ENCODE measurements at regions not wholly inside any gene's neighbourhood (a gene's known extent, or its start where the extent isn't known, plus 50 kb on each side); places are given as distances from the start of the nearest gene placed in this dataset.

DNA sequence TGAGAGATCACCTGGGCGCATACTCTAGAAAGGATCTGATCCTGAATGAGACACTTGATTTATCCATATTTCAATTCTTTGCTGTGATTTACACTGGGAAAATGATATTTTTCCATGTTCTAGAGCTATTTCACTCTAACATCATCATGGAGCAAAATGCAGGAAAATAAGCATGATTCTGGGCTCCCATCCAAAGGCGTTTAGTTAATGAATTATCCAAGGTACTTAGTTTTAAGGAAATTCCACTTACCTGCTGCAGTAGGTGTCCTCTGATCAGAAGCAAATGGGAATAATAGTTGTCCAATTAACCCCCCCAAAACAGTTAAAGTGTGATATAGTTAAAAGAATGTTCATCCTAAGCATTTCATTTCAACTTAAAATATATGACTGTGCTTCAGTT lies 204.5 kb upstream of the PRKD1 start:
- intact Hi-C loops (cut with DNase I) = no loop called here
- Histone ChIP-seq H3K27me3 (no peaks in the 10 kb centered on the region), H3K27ac (no peak overlapping the region), H3K9me3 (no peaks in the 10 kb centered on the region), H3K4me1 (no peaks in the 10 kb centered on the region), H3K36me3 (no peaks in the 10 kb centered on the region), H3K4me3 (no peak overlapping the region)
- TF ChIP-seq, protein P1, sequence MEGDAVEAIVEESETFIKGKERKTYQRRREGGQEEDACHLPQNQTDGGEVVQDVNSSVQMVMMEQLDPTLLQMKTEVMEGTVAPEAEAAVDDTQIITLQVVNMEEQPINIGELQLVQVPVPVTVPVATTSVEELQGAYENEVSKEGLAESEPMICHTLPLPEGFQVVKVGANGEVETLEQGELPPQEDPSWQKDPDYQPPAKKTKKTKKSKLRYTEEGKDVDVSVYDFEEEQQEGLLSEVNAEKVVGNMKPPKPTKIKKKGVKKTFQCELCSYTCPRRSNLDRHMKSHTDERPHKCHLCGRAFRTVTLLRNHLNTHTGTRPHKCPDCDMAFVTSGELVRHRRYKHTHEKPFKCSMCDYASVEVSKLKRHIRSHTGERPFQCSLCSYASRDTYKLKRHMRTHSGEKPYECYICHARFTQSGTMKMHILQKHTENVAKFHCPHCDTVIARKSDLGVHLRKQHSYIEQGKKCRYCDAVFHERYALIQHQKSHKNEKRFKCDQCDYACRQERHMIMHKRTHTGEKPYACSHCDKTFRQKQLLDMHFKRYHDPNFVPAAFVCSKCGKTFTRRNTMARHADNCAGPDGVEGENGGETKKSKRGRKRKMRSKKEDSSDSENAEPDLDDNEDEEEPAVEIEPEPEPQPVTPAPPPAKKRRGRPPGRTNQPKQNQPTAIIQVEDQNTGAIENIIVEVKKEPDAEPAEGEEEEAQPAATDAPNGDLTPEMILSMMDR (IDR thresholded peaks at IDR 0.05) = no peak
- no peak for TF ChIP-seq POLR2A (IDR thresholded peaks at IDR 0.05)
- 56% methylated on average over 2 of the region's 2 CpGs for WGBS (ENCODE audit: insufficient coverage, low coverage, low lambda C conversion rate, missing lambda C conversion rate)
- ATAC-seq = peak in 2 of 4 donors; percentile 40 to 56
- no peak for DNase-seq

DNA sequence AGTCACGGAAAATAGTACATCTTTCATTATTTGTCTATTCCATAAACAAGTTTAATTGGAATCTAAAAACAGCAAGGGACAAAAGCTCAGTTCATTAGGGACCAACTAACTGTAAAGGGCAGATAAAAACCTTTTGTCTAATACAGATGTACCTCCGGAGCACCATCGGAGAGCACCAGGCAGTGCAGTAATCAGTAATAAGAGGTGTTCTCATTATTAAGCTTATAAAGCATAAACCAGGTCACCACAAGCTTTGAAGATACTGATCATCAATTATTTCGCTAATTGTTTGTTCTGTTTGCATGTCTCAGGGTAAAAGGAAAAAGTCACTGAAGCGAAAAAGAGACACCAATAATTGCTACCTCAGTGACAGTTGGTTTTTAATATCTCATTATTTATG lies 207.3 kb upstream of the PRKD1 start:
- Histone ChIP-seq H3K27me3 (no peaks in the 10 kb centered on the region), H3K27ac (no peak overlapping the region), H3K36me3 (no peaks in the 10 kb centered on the region), H3K9me3 (no peaks in the 10 kb centered on the region), H3K4me1 (no peaks in the 10 kb centered on the region), H3K4me3 (no peak overlapping the region)
- no peak for ATAC-seq
- intact Hi-C loops (cut with DNase I) = no loop called here
- 67% methylated on average over 5 of the region's 5 CpGs for WGBS (ENCODE audit: insufficient coverage, low coverage, low lambda C conversion rate, missing lambda C conversion rate)
- DNase-seq = no peak
- no peak for TF ChIP-seq POLR2A (IDR thresholded peaks at IDR 0.05)

- WGBS (ENCODE audit: insufficient coverage, low coverage, low lambda C conversion rate, missing lambda C conversion rate) = 31% methylated on average over 1 of the region's 1 CpG
- no peak for TF ChIP-seq POLR2A (IDR thresholded peaks at IDR 0.05)
- TF ChIP-seq, protein P1 (IDR thresholded peaks at IDR 0.05) = no peak
- Histone ChIP-seq H3K4me3 (no peak overlapping the region), H3K9me3 (no peaks in the 10 kb centered on the region), H3K4me1 (no peaks in the 10 kb centered on the region), H3K36me3 (no peaks in the 10 kb centered on the region), H3K27me3 (no peaks in the 10 kb centered on the region), H3K27ac (no peak overlapping the region)
- ATAC-seq = no peak
- DNase-seq = no peak
- intact Hi-C loops (cut with DNase I) = no loop called here
Measured at GRCh38 chr14:30138567-30138966, 210.9 kb upstream of the PRKD1 start.

DNA sequence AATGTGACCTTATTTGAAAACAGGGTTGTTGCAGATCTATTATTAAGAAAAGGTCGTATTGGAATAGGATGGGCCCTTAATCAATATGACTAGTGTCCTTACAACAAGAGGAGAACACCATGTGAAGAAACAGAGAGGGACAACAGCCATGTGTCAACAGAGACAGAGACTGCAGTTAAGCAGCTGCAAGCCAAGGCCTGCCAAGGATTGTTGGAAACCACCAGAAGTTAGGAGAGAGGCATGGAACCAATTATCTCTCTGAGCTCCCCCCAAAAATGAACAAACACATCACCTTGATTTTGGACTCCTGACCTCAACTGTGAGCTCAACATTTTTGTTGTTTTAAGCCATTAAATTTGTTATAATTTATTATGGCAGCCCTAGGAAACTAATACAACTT lies 214.6 kb upstream of the PRKD1 start:
- no peaks in the 10 kb centered on the region for H3K9me3 ChIP-seq
- 40% methylated on average over 1 of the region's 1 CpG for WGBS (ENCODE audit: insufficient coverage, low coverage, low lambda C conversion rate, missing lambda C conversion rate)
- H3K27ac ChIP-seq = no peak overlapping the region
- H3K4me1 ChIP-seq = no peaks in the 10 kb centered on the region
- no peaks in the 10 kb centered on the region for H3K27me3 ChIP-seq
- ATAC-seq = peak in 1 of 4 donors; percentile 28
- H3K4me3 ChIP-seq = no peak overlapping the region
- TF ChIP-seq POLR2A (IDR thresholded peaks at IDR 0.05) = no peak
- TF ChIP-seq, protein P1 (IDR thresholded peaks at IDR 0.05) = no peak
- intact Hi-C loops (cut with DNase I) = no loop called here
- no peak for DNase-seq
- H3K36me3 ChIP-seq = no peaks in the 10 kb centered on the region

DNA sequence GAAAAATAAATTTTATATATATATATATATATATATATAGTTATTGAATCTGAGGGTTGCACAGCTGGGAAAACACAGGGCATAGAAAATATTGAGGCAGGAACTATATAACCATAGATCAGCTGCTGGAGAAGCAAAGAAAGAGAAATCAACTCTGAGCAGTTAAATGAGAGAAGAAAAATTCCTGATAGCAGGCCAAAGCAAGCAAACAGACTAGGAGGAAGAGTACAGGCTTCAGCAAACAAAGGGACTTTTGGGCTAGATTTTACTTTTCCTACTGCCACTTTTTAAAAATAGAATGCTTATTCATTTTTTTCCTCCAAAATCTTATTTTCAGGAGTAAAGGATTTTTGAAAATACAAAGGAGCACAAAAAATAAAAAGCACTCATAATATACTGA lies 216.0 kb upstream of the PRKD1 start:
- H3K27ac ChIP-seq = no peak overlapping the region
- no peak overlapping the region for H3K4me3 ChIP-seq
- TF ChIP-seq, protein P1 (IDR thresholded peaks at IDR 0.05) = no peak
- no peak for TF ChIP-seq POLR2A (IDR thresholded peaks at IDR 0.05)
- peak in 2 of 4 donors; percentile 54 to 65 for ATAC-seq
- no peak for DNase-seq
- H3K9me3 ChIP-seq = no peaks in the 10 kb centered on the region
- H3K27me3 ChIP-seq = no peaks in the 10 kb centered on the region
- intact Hi-C loops (cut with DNase I) = no loop called here
- H3K4me1 ChIP-seq = no peaks in the 10 kb centered on the region
- H3K36me3 ChIP-seq = no peaks in the 10 kb centered on the region
